ENCODE measurements at regions not wholly inside any gene's neighbourhood (a gene's known extent, or its start where the extent isn't known, plus 50 kb on each side); places are given as distances from the start of the nearest gene placed in this dataset.

DNA sequence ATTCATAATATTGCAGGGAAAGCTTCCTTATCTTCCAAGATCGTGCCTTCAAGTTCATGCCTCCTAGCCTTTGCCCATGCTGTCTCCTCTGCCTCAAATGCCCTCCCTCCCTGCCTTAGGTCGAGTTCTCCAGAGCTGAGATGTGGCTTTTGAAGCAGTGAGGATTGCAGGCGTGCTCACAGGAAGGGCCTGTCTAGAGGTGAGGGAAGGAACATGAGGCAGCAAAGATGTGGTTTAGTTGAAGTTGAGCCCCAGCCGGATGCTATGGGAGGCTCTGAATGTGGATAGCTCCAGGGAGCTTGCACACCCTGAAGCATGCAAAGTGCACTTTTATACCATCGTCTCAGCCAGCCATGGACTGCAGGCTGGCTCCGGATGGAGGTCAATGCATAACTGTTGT lies 754.6 kb upstream of the EEF2KMT start:
- no peak overlapping the region for H3K9ac ChIP-seq (ENCODE audit: low read depth, low read length)
- H4K5ac ChIP-seq (ENCODE audit: low read depth, low read length): no peak overlapping the region
- no peaks in the 10 kb centered on the region for H3K27me3 ChIP-seq (ENCODE audit: control insufficient read depth, insufficient read depth, low read length)
- CTCF ChIA-PET: no interaction called here
- peaks cover 30% of the 10 kb centered on the region for H3K9me3 ChIP-seq (ENCODE audit: control insufficient read depth, insufficient read depth, low read length)
- H3K27ac ChIP-seq (ENCODE audit: insufficient read depth, low read length): no peak overlapping the region
- no peak overlapping the region for H2BK15ac ChIP-seq (ENCODE audit: low read depth, low read length)
- no peak overlapping the region for H3K4me2 ChIP-seq (ENCODE audit: low read depth, low read length)
- intact Hi-C loops (cut with micrococcal nuclease) (no loop called here), in situ Hi-C loops (cut with MboI; ENCODE audit: low sequenced_read_pairs) (no loop called here), dilution Hi-C loops (cut with HindIII; ENCODE audit: low sequenced_read_pairs, unreplicated experiment) (no loop called here)
- no peak overlapping the region for H4K8ac ChIP-seq (ENCODE audit: low read depth in 2 of 2, low read length in 2 of 2)
- BruUV-seq (replicated peaks): no TSS peak
- 63% methylated on average over 2 of the region's 6 CpGs; no CpG with 5 or more reads in 1 of the 2 experiments for WGBS, 2 experiments (ENCODE audit: extremely low coverage in 2 of 2, insufficient read length in 1 of 2)
- no peak overlapping the region for H2AK9ac ChIP-seq (replicated peaks; ENCODE audit: low read depth, low read length, poor library complexity)
- POLR2A ChIA-PET (ENCODE audit: unreplicated experiment): no interaction called here
- no peak overlapping the region for H2BK20ac ChIP-seq (ENCODE audit: low read depth, low read length)
- H3K23ac ChIP-seq (ENCODE audit: low read depth, low read length): no peak overlapping the region
- peak overlapping the region; percentile 2 for H2AFZ ChIP-seq (replicated peaks; ENCODE audit: low read length, poor library complexity)
- H3K9me1 ChIP-seq (ENCODE audit: insufficient read depth, low read length): no peaks in the 10 kb centered on the region
- H2AK5ac ChIP-seq (ENCODE audit: low read depth, low read length): no peak overlapping the region
- no peak overlapping the region for H4K91ac ChIP-seq (ENCODE audit: insufficient read depth, low read depth, low read length)
- H3K4ac ChIP-seq (ENCODE audit: low read depth, low read length): no peak overlapping the region
- H3K56ac ChIP-seq (ENCODE audit: extremely low read depth, insufficient read depth, low read length): no peak overlapping the region
- H4K20me1 ChIP-seq (ENCODE audit: insufficient read depth, low read length): no peaks in the 10 kb centered on the region
- H3K4me3 ChIP-seq (ENCODE audit: insufficient read depth, low read depth, low read length): no peak overlapping the region
- H3K18ac ChIP-seq (ENCODE audit: low read depth, low read length): no peak overlapping the region
- no peaks in the 10 kb centered on the region for H3K79me1 ChIP-seq (ENCODE audit: low read depth in 1 of 2, low read length in 2 of 2)
- no peak for TF ChIP-seq RCOR1 (IDR thresholded peaks at IDR 0.05; ENCODE audit: insufficient replicate concordance, low read length)
- no peak for TF ChIP-seq POLR2A (IDR thresholded peaks at IDR 0.05; ENCODE audit: low read depth, low read length)
- TF ChIP-seq RFX5 (IDR thresholded peaks at IDR 0.05; ENCODE audit: low read depth, low read length): no peak
- TF ChIP-seq FOS (IDR thresholded peaks at IDR 0.05; ENCODE audit: low read depth, low read length): no peak
- no peak for TF ChIP-seq SMC3 (IDR thresholded peaks at IDR 0.05; ENCODE audit: low read depth, low read length)
- no peak for TF ChIP-seq BHLHE40 (IDR thresholded peaks at IDR 0.05; ENCODE audit: low read depth, low read length)
- TF ChIP-seq MAFK (IDR thresholded peaks at IDR 0.05; ENCODE audit: low read depth, low read length): no peak
- TF ChIP-seq MAZ (IDR thresholded peaks at IDR 0.05; ENCODE audit: borderline replicate concordance, low read depth, low read length): no peak
- no peak for TF ChIP-seq ELK1 (IDR thresholded peaks at IDR 0.05; ENCODE audit: borderline replicate concordance, low read depth, low read length)
- no peak for TF ChIP-seq CEBPB (IDR thresholded peaks at IDR 0.05; ENCODE audit: low read depth, low read length)
- TF ChIP-seq MXI1 (IDR thresholded peaks at IDR 0.05; ENCODE audit: borderline replicate concordance, low read depth, low read length): no peak
- no peak for TF ChIP-seq NFE2L2 (IDR thresholded peaks at IDR 0.05; ENCODE audit: low read depth, low read length)
- no peak for TF ChIP-seq CHD1 (IDR thresholded peaks at IDR 0.05; ENCODE audit: low read depth, low read length)
- no peak for TF ChIP-seq RAD21 (IDR thresholded peaks at IDR 0.05; ENCODE audit: low read length)
- TF ChIP-seq, protein P1, sequence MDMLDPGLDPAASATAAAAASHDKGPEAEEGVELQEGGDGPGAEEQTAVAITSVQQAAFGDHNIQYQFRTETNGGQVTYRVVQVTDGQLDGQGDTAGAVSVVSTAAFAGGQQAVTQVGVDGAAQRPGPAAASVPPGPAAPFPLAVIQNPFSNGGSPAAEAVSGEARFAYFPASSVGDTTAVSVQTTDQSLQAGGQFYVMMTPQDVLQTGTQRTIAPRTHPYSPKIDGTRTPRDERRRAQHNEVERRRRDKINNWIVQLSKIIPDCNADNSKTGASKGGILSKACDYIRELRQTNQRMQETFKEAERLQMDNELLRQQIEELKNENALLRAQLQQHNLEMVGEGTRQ (IDR thresholded peaks at IDR 0.05; ENCODE audit: low read depth, low read length): no peak
- ATAC-seq (ENCODE audit: low read depth) (no peak), DNase-seq (no peak)
- H3K36me3 ChIP-seq (ENCODE audit: control insufficient read depth, insufficient read depth, low read length): no peaks in the 10 kb centered on the region
- H3K14ac ChIP-seq (replicated peaks; ENCODE audit: low read depth, low read length): no peak overlapping the region
- H3K4me1 ChIP-seq (ENCODE audit: control insufficient read depth, insufficient read depth, low read length): no peaks in the 10 kb centered on the region
- H2BK5ac ChIP-seq (ENCODE audit: low read depth, low read length, poor library complexity, severe bottlenecking): no peak overlapping the region
- no peak overlapping the region for H2BK120ac ChIP-seq (ENCODE audit: low read depth, low read length)
